Right lobe of liver (tissue), 6 donors: ENCODE measurements at regions not wholly inside any gene's neighbourhood (a gene's known extent, or its start where the extent isn't known, plus 50 kb on each side); places are given as distances from the start of the nearest gene placed in this dataset.

Experiments used
- ATAC-seq, 4 donors: fragments of 200-7000 bp; cut with Tn5 transposase; one replicate each; pipeline ENCODE4 v1.9.1; 2020; ENCODE audit warnings: mild to moderate bottlenecking in 4 of 4, moderate library complexity in 4 of 4
- DNase-seq, 3 donors: peaks; one replicate each; pipeline ENCODE4 v3.0.0-alpha.2; 2020
- H3K27ac ChIP-seq, 3 donors: fragments of 200-600 bp; one replicate each; pipeline ENCODE4 v1.8.0; 2022
- H3K27me3 ChIP-seq, 2 donors: fragments of 200-600 bp; one replicate each; pipeline ENCODE4 v1.8.0; 2022
- H3K36me3 ChIP-seq, 4 donors: fragments of 200-600 bp; sonication (generic) in 1 of 4; one replicate each; pipeline versions ENCODE4 v1.5.1 to v1.8.0; 2017 to 2022; ENCODE audit warnings: control low read depth in 1 of 4
- H3K4me1 ChIP-seq, 4 donors: fragments of 200-600 bp; sonication (generic) in 1 of 4; one replicate each; pipeline versions ENCODE4 v1.5.1 to v1.8.0; 2017 to 2022; ENCODE audit warnings: control low read depth in 1 of 4
- H3K4me3 ChIP-seq, 3 donors: fragments of 200-600 bp; one replicate each; pipeline ENCODE4 v1.8.0; 2022
- H3K9me3 ChIP-seq, 4 donors: fragments of 200-600 bp; sonication (generic) in 1 of 4; one replicate each; pipeline versions ENCODE4 v1.5.1 to v1.8.0; 2017 to 2022; ENCODE audit warnings: control low read depth in 1 of 4
- CTCF ChIP-seq, 4 donors: fragments of 200-600 bp in 3 of 4; fragments of 450-650 bp in 1 of 4; IDR thresholded peaks; one replicate each; pipeline versions ENCODE4 v1.5.1 to v1.8.0; 2016 to 2022; ENCODE audit warnings: antibody characterized with exemption in 4 of 4, mild to moderate bottlenecking in 2 of 4
- POLR2A ChIP-seq: fragments of 450-650 bp; IDR thresholded peaks from one replicate; pipeline ENCODE4 v1.6.1; 2017; ENCODE audit warnings: antibody characterized with exemption, mild to moderate bottlenecking
- WGBS: methylation state at CpG from one replicate; pipeline ENCODE4 v1.1.6; 2018; ENCODE audit warnings: low coverage, low lambda C conversion rate; ENCODE audit not compliant: insufficient coverage; ENCODE audit errors: missing lambda C conversion rate; 5-methylcytosine and 5-hydroxymethylcytosine counted together
- intact Hi-C, 2 donors: fragments of 100-400 bp; cut with DNase I; formaldehyde crosslinking; loops; one replicate each; pipeline versions ENCODE4 v1.11.2 to v1.14.1; 2022
- donor health status: DM: no; HTN: yes; CAD: no.
- donor health status: DM: no; HTN: no; CAD: no.
- donor health status: DM: no; HTN: no; CAD: no.
- donor health status: DM: no; HTN: yes; CAD: no.
- donor health status: DM: no; HTN: yes; CAD: no.

DNA sequence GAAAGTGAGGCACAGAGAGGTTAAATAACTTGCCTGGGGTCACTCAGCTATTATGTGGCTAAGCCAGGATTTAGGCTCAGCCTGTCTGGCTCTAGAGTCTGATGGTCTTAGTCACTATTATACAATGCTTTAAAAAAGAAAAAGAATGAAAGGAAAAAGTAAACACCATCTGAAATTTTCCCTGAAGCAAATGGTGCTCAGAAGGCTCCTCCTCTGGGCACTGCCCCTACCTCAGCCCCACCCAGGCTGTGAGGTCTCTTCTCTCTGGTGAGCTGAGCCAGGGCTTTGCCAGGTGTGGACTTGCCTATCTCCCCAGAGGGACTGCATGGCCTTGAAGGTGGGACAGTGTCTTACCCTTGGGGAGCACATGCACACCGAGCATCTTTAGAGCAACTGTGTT is 117.5 kb upstream of the DYRK2 start:
- TF ChIP-seq CTCF (IDR thresholded peaks at IDR 0.05) (no peak), POLR2A (no peak)
- no peaks in the 10 kb centered on the region for H3K27me3 ChIP-seq
- no peak overlapping the region for H3K27ac ChIP-seq
- WGBS = no CpG with 5 or more reads among the region's 1 CpG
- ATAC-seq = no peak
- H3K36me3 ChIP-seq = no peaks in the 10 kb centered on the region
- H3K4me1 ChIP-seq = no peaks in the 10 kb centered on the region
- H3K9me3 ChIP-seq = no peaks in the 10 kb centered on the region
- no peak for DNase-seq
- H3K4me3 ChIP-seq = no peak overlapping the region
- intact Hi-C loops = no loop called here

- ATAC-seq (no peak), DNase-seq (no peak)
- Histone ChIP-seq H3K4me1 (no peaks in the 10 kb centered on the region), H3K9me3 (no peaks in the 10 kb centered on the region), H3K27me3 (no peaks in the 10 kb centered on the region), H3K36me3 (no peaks in the 10 kb centered on the region), H3K4me3 (no peak overlapping the region), H3K27ac (no peak overlapping the region)
- TF ChIP-seq POLR2A (no peak), CTCF (IDR thresholded peaks at IDR 0.05) (no peak)
- WGBS = 38% methylated on average over 3 of the region's 3 CpGs
- intact Hi-C loops = no loop called here
Measured at GRCh38 chr12:67531501-67531900, 117.0 kb upstream of the DYRK2 start.

DNA sequence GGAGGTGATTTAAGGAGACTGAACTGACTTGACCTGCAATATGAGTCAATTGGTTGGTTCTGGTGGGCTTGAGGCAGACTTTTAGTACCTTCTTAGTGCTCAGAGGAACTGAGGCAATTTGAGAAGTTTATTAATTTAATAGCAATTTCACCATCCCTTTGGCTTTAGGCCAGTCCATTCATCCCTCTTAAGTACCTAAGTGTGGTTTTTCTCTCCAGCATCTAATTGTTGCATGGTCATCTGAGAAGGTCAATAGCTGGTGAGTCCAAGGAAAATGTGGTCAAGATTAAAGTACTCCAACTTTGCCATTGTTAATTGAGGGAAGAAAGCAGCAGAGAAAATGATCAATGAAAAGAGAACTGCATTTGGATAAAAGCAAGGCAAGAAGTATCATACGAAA is 115.4 kb upstream of the DYRK2 start:
- Histone ChIP-seq H3K27ac (no peak overlapping the region), H3K9me3 (no peaks in the 10 kb centered on the region), H3K4me3 (no peak overlapping the region), H3K27me3 (no peaks in the 10 kb centered on the region), H3K4me1 (no peaks in the 10 kb centered on the region), H3K36me3 (no peaks in the 10 kb centered on the region)
- intact Hi-C loops = no loop called here
- TF ChIP-seq POLR2A (no peak), CTCF (IDR thresholded peaks at IDR 0.05) (no peak)
- no peak for DNase-seq
- no peak for ATAC-seq
- WGBS = 90% methylated on average over 1 of the region's 1 CpG

- H3K9me3 ChIP-seq = no peaks in the 10 kb centered on the region
- no peaks in the 10 kb centered on the region for H3K36me3 ChIP-seq
- no peaks in the 10 kb centered on the region for H3K27me3 ChIP-seq
- WGBS = 43% methylated on average over 3 of the region's 3 CpGs
- DNase-seq = no peak
- ATAC-seq = no peak
- no peak overlapping the region for H3K4me3 ChIP-seq
- intact Hi-C loops = no loop called here
- H3K4me1 ChIP-seq = no peaks in the 10 kb centered on the region
- H3K27ac ChIP-seq = no peak overlapping the region
- no peak for TF ChIP-seq CTCF (IDR thresholded peaks at IDR 0.05)
- no peak for TF ChIP-seq POLR2A
Measured at GRCh38 chr12:67534046-67534445, 114.5 kb upstream of the DYRK2 start.

GRCh38 chr12:67534681-67535080 is 113.9 kb upstream of the DYRK2 start:
- Histone ChIP-seq H3K27me3 (no peaks in the 10 kb centered on the region), H3K4me1 (no peaks in the 10 kb centered on the region), H3K27ac (no peak overlapping the region), H3K4me3 (no peak overlapping the region), H3K36me3 (no peaks in the 10 kb centered on the region), H3K9me3 (no peaks in the 10 kb centered on the region)
- intact Hi-C loops = no loop called here
- TF ChIP-seq CTCF (IDR thresholded peaks at IDR 0.05) = no peak
- no peak for TF ChIP-seq POLR2A
- 80% methylated on average over 4 of the region's 4 CpGs for WGBS
- ATAC-seq (no peak), DNase-seq (no peak)
